ENCODE measurements at regions not wholly inside any gene's neighbourhood (a gene's known extent, or its start where the extent isn't known, plus 50 kb on each side); places are given as distances from the start of the nearest gene placed in this dataset.

DNA sequence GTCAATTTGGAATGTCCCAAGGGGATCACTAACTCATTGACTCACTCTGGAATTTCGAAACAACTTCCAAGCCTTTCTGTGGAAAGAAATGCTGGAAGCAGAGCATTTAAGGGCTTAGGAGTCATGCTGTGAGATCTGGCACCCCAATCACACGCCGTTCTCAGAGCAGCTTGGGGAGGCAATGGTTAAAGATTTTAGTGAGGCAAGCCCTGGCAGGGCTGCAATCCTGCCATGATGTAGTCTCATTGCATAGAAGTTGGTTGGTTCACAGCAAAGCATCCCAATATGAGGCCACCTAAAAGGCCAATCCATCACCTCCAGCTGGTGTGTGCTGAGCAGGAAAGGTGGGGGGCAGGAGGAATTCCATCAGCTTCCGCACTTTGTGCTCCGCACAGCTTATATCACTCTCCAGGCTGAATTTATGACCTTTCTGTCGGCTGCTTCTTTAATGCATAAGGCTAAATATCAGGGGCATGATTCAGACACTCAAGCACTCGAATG lies 1043.9 kb upstream of the POU3F3 start:
- FAIRE-seq, result peak; percentile 94
- peak; percentile 78 for DNase-seq (ENCODE audit: low spot score)

- DNase-seq (ENCODE audit: low spot score) (no peak), FAIRE-seq (no peak)
Measured at GRCh38 chr2:103810875-103811274, 1043.0 kb upstream of the POU3F3 start.

- DNase-seq (ENCODE audit: low spot score) (no peak), FAIRE-seq (no peak)
Measured at GRCh38 chr2:103814016-103814415, 1039.9 kb upstream of the POU3F3 start.

DNA sequence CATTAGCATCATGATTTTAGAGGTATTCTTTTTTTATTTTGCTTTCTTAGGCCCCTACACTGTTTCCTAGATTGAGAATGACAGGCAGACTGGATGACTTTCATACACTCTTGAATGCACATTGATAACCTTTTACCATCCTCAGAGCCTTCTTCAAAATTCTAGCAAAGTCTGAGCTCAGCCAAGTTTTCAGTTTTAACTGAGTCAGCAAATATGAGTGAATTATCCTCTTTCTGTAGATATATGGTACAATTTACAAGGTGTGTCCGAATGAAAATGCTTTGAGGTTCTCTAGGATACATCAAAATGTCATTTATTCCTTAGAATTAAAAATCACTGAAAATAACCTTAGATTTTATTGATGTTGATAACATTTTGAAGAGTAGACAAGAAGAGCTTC lies 1038.2 kb upstream of the POU3F3 start:
- FAIRE-seq (no peak), DNase-seq (ENCODE audit: low spot score) (no peak)

DNA sequence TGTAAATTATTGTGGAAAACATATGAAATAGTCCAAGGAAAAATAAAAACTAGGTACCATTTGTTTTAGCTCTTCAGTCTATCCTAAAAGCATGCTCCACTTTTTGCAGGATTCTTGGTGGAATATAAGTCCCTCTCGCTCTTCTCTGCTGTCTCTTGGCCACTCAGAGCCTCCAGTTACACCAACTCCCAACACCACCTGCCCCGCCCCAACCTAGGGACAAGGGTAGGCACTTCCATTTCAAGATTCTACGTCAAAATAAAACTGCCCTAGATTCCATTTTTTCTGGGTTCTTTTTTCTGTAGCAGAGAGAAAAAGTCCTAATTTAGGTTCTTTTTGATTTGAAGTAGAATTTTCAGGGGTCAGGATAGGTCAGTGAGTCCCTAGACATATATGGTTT lies 1036.2 kb upstream of the POU3F3 start:
- FAIRE-seq (no peak), DNase-seq (ENCODE audit: low spot score) (no peak)

GRCh38 chr2:103818176-103818575 lies 1035.7 kb upstream of the POU3F3 start:
- DNase-seq (ENCODE audit: low spot score), result no peak
- FAIRE-seq, result no peak

- DNase-seq (ENCODE audit: low spot score), result no peak
- FAIRE-seq, result no peak
Measured at GRCh38 chr2:103819599-103819998, 1034.3 kb upstream of the POU3F3 start.

- FAIRE-seq, result no peak
Measured at GRCh38 chr2:103823847-103824246, 1030.1 kb upstream of the POU3F3 start.

GRCh38 chr2:103847276-103847675 lies 1006.6 kb upstream of the POU3F3 start:
- FAIRE-seq (no peak), DNase-seq (ENCODE audit: low spot score) (no peak)

More at GRCh38 chr2:103823847-103824246, 1030.1 kb upstream of the POU3F3 start:
- peak; percentile 66 for DNase-seq (ENCODE audit: low spot score)

DNA sequence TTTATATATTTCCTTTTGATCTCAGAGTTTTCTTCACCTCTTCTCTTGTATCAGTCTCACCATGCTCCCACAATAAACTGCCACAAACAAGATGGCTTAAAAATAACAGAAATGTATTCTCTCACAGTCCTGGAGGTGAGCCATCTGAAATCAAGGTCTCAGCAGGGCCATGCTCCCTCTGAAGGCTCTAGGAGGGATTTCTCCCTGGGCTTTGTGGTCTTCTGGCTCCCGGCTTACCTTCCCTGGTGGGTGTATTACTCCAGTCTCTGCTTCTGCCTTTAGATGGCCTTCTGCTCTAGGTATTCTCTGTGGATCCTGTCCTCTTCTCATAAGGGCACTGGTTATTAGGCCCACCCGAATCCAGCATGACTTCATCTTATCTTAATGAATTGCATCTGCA lies 994.7 kb upstream of the POU3F3 start:
- FAIRE-seq (no peak), DNase-seq (ENCODE audit: low spot score) (no peak)

DNA sequence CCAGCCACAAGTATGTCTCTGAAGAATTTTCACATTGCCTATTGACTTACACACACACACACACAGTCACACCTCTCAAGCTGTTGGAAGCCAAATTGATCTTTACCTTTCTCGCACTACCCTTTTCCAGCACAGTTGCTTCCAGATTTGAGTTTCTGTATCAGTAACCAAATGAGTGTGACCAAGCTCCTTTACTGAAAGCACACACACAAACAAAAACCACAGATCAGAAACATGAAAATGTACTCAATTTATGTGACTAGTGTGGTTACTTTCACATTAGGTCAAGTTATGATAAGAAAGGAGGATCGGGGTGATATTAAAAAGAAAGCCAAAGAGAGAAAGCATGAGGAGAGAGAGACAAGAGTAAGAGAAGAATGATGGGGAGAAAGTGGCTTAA lies 993.9 kb upstream of the POU3F3 start:
- DNase-seq (ENCODE audit: low spot score), result no peak
- no peak for FAIRE-seq

DNA sequence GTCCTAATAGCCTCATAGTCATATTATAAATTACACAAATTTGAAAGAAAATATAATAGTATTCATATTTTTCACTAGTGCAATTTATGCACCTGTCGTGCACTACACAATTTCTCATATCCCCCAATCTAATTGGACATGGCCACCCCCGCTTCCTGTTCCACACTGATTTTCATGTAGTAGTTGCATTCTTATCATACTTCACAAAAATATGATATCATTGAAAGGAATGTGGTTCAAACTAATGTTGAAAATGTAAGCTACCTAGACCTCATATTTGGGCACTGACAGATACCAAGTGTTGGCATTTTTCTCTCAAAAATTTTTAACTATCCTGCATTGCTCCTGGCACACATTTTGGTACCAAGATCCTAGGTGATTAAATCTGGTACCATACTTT lies 985.5 kb upstream of the POU3F3 start:
- DNase-seq (ENCODE audit: low spot score), result peak; percentile 28
- no peak for FAIRE-seq

DNA sequence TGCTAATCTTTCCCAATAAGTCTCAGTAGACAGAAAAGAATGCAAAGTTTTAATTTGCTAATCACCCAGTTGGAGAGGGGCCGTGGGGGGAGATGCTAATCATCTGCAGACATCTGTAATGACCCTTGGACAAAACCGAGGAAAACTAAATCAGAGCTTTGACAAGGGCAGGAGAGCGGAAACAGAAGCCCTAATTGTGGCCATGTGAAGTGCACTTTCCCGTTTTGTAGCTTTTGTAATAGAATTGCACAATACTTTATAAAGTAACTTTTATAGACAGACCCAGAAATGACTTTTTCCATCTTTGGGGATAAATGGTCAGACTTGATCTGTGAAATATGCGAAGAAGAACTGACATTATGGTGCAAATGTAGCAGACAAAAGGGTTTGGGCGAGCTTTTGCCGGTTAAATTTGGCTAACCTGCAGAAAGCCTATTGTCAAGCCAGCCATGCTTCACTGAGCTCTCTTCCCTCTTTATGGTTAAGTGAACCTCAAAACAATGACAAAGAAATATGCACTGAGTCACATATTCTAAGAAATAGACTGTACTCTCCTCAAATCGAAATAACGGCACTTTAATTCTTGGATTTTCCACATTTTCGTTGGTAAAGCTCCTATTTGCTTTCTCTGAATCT lies 980.1 kb upstream of the POU3F3 start:
- FAIRE-seq (no peak), DNase-seq (ENCODE audit: low spot score) (no peak)

DNA sequence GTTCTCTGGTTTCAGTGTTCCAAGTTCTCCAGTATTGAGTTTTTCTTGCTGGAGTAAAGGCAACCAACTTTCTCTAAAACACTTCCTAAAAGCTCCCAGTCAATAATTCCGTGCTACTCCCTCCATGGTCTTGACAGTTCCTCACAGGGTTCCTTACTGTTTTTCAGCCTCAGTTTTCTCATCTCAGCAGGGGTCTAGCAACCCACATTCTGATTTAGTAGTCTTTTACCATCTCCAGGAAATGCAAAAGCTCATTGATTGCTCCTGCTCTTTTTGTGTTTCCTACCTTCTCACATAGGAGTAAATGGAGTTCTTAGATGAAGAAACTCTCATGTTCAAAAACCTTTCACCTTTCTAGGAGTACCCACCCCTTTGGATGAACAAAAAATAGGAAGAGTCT lies 978.8 kb upstream of the POU3F3 start:
- no peak for DNase-seq (ENCODE audit: low spot score)
- FAIRE-seq, result no peak

GRCh38 chr2:103875531-103875930 lies 978.4 kb upstream of the POU3F3 start:
- no peak for FAIRE-seq
- no peak for DNase-seq (ENCODE audit: low spot score)

- no peak for FAIRE-seq
- DNase-seq (ENCODE audit: low spot score), result no peak
Measured at GRCh38 chr2:103876611-103877010, 977.3 kb upstream of the POU3F3 start.

DNA sequence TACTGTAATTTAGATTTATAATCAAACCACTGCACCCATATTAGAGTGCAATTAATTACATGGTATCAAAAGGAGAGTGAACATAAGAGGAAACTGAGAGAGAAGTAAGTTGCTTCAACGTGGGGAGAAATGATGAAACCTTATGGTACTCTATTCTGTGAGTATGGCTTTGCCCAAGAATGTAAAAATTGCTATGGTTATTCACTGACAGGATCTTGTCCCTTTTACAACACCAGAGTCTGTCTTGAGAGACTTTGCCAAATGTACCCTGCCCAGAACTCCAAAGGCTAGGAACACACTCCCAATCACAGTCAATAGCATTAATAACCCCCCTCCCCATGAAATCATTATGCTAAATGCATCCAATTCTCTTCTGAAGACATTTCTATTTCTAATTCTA lies 974.8 kb upstream of the POU3F3 start:
- DNase-seq (ENCODE audit: low spot score) (no peak), FAIRE-seq (no peak)

DNA sequence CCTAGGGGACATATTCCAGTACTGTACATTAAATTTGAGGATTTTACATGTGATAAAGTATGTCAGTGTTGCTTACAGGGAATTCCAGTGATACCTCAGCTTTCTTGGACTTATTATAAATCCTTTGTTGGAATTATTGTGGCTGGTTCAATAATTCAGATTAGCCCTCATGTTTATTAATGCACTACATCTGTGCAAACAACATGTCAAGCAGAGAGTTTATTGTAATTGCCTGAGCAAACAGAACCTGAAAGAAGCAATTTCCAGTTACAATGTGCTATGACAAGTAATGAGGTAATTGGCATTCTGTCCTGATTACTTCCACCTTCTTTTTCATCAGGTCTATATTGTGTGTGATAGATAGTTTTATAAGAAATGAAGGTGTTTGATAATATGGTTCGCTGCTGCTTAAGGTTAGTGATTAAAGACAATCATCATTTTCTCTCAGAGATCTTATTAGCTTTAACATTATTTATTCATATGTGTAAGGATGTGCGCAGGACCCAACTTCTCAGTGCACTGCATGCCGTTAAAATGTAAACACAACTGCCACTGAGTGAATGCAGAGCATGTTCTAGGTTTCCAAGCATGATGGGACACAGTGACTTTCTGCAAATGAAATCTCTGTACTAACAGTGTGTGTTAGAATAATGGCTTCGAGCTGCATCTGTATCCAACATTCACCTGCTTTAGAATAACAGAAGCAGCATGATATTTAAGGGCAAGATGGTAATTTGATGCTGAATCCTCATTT lies 973.7 kb upstream of the POU3F3 start:
- no peak for DNase-seq (ENCODE audit: low spot score)
- no peak for FAIRE-seq

GRCh38 chr2:103887625-103888024 lies 966.3 kb upstream of the POU3F3 start:
- no peak for FAIRE-seq
- no peak for DNase-seq (ENCODE audit: low spot score)

DNA sequence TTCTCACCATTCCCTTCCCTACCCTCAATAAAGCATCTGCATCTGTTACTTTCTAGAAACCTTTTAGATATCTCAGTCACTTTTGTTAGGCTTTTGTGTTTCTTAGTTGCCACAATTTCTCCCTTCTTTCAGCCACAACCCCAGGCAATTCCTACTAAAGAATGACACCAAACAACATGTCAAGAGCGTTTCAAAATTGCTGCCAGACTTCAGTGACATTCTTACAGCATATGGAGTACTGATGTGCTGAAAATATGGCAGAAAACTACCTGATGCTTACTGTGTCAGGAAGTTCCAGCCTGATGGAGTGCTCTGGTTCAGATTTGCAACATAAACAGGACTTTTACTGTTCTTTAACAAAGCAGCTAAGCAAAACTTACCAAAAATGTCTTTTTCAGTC lies 957.7 kb upstream of the POU3F3 start:
- FAIRE-seq, result no peak
- DNase-seq (ENCODE audit: low spot score), result no peak

GRCh38 chr2:103898561-103898960 lies 955.4 kb upstream of the POU3F3 start:
- no peak for FAIRE-seq
- DNase-seq (ENCODE audit: low spot score), result peak; percentile 37

DNA sequence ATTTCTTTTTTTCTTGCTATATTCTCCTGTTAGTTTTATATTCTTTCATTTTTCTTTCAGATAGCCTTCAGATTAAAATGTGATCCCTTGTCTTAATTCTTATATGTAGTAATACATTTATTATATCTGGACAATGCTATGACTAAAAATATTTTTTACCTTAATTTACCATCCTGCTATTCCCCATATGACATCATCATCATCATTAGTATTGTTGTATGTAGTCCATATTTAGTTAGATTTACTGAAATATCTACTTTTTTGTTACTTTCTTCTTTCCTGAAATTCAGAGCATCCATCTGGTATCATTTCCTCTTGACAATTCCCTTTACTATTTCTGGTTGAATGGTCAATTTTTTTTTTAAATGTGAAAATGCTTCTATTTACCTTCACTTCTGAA lies 951.6 kb upstream of the POU3F3 start:
- DNase-seq (ENCODE audit: low spot score), result no peak
- no peak for FAIRE-seq

GRCh38 chr2:103921161-103921560 lies 932.8 kb upstream of the POU3F3 start:
- FAIRE-seq, result no peak
- DNase-seq (ENCODE audit: low spot score), result no peak
